Transverse colon (tissue), 4 donors: ENCODE measurements at regions not wholly inside any gene's neighbourhood (a gene's known extent, or its start where the extent isn't known, plus 50 kb on each side); places are given as distances from the start of the nearest gene placed in this dataset.

ENCODE experiments used
- DNase-seq: peaks from one replicate; pipeline ENCODE4 v3.0.0-alpha.2; 2019
- H3K27ac ChIP-seq, 4 donors: fragments of 200-600 bp; sonication (generic); 2 replicates each; pipeline ENCODE4 v1.5.1; 2016 to 2018; ENCODE audit warnings: inconsistent platforms in 4 of 4
- H3K27me3 ChIP-seq: fragments of 200-600 bp; sonication (generic); 2 replicates; pipeline ENCODE4 v1.5.1; 2017; ENCODE audit warnings: inconsistent platforms
- H3K36me3 ChIP-seq, 4 donors: fragments of 200-600 bp; sonication (generic); 2 replicates each; pipeline ENCODE4 v1.5.1; 2017 to 2019; ENCODE audit warnings: inconsistent platforms in 4 of 4
- H3K4me1 ChIP-seq, 4 donors: fragments of 200-600 bp; sonication (generic); 2 replicates each; pipeline ENCODE4 v1.5.1; 2017 to 2020; ENCODE audit warnings: inconsistent platforms in 4 of 4
- H3K4me3 ChIP-seq, 4 donors: fragments of 200-600 bp; sonication (generic); 1 replicate in 1 of 4; 2 replicates in 3 of 4; pipeline versions ENCODE4 v1.5.1 to v1.6.1; 2017 to 2019; ENCODE audit warnings: inconsistent platforms in 4 of 4
- H3K9me3 ChIP-seq, 2 donors: fragments of 200-600 bp; sonication (generic); 2 replicates each; pipeline ENCODE4 v1.5.1; 2017 to 2019; ENCODE audit warnings: inconsistent platforms in 2 of 2
- CTCF ChIP-seq, 5 experiments: fragments of 200-600 bp in 3 of 5; fragments of 450-650 bp in 2 of 5; sonication (generic) in 3 of 5; IDR thresholded peaks; 1 replicate in 2 of 5; 2 replicates in 3 of 5; pipeline ENCODE4 v1.5.1; 2016 to 2017; ENCODE audit warnings: antibody characterized with exemption in 5 of 5, inconsistent platforms in 3 of 5, mild to moderate bottlenecking in 2 of 5, moderate library complexity in 1 of 5
- EP300 ChIP-seq: sonication (generic); formaldehyde crosslinking; IDR thresholded peaks from one replicate; pipeline ENCODE4 v1.6.1; 2017; ENCODE audit warnings: antibody characterized with exemption, low read depth
- POLR2A ChIP-seq: fragments of 450-650 bp; IDR thresholded peaks from one replicate; pipeline ENCODE4 v1.6.1; 2016; ENCODE audit warnings: antibody characterized with exemption, mild to moderate bottlenecking, moderate library complexity
- POLR2AphosphoS5 ChIP-seq, 3 donors: sonication (generic); formaldehyde crosslinking; IDR thresholded peaks; one replicate each; pipeline ENCODE4 v1.6.1; 2016; ENCODE audit warnings: antibody characterized with exemption in 3 of 3
- WGBS, 2 donors: methylation state at CpG; one replicate each; pipeline ENCODE4 v1.1.5; 2018; ENCODE audit warnings: low coverage in 1 of 2; 5-methylcytosine and 5-hydroxymethylcytosine counted together
- in situ Hi-C, 4 donors: fragments of 200-750 bp; cut with MboI; loops; one replicate each; pipeline versions ENCODE4 v1.15.0 to v1.15.1; 2017; ENCODE audit warnings: low sequenced_read_pairs in 3 of 4, low pct_ligation_motif_present in 1 of 4, low pct_unique_long_range_greater_than_20kb in 1 of 4
- intact Hi-C: fragments of 100-400 bp; cut with DNase I; formaldehyde crosslinking; loops from one replicate; pipeline ENCODE4 v1.15.1; 2023; ENCODE audit warnings: low total_unique reads

- H3K36me3 ChIP-seq = no peaks in the 10 kb centered on the region
- TF ChIP-seq POLR2A = no peak
- no peak for TF ChIP-seq CTCF (IDR thresholded peaks at IDR 0.05)
- TF ChIP-seq POLR2AphosphoS5 (IDR thresholded peaks at IDR 0.05) = no peak
- TF ChIP-seq EP300 = no peak
- no peaks in the 10 kb centered on the region for H3K27me3 ChIP-seq
- H3K4me3 ChIP-seq = no peak overlapping the region
- no peaks in the 10 kb centered on the region for H3K4me1 ChIP-seq
- in situ Hi-C loops (no loop called here), intact Hi-C loops (no loop called here)
- WGBS, 2 donors = 83 to 92% methylated on average over 3 to 5 of the region's 5 CpGs
- H3K27ac ChIP-seq = no peak overlapping the region
- DNase-seq = no peak
- no peaks in the 10 kb centered on the region for H3K9me3 ChIP-seq
Observed at GRCh38 chr2:226600184-226600583, 199.4 kb downstream of the IRS1 start.

DNA sequence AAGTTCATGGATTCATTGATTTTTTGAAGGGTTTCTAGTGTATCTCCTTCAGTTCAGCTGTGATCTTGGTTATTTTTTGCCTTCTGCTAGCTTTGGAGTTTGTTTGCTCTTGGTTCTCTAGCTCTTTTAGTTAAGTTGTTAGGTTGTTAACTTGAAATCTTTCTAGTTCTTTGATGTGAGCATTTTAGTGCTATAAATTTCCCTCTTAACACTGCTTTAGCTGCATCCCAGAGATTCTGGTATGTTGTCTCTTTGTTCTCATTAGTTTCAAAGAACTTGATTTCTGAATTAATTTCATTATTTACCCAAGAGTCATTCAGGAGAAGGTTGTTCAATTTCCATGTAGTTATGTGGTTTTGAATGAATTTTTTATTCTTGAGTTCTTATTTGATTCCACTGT, 210.6 kb downstream of the IRS1 start:
- intact Hi-C loops = no loop called here

DNA sequence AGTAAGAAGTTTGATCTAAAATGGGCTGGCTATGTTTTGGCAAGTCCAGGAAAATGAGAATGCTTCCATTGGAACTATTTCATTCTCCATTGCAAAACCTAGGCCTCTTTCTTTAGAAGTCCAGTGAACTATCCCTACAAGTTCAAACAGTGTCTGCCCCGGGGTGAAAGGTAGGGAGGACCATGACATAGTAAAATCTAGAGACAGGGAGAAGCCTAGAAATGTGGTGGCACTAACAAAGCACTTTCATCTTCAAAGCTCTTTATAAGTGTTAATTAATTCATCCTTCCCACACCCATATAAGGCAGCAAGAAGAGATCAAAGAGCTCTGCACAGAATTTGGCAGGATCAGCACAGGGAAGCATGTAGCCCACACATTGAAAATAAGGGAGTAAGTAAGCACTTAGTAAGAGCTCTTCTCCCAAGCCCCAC, 214.5 kb downstream of the IRS1 start:
- Histone ChIP-seq H3K4me3 (no peak overlapping the region), H3K27ac (no peak overlapping the region), H3K9me3 (peaks cover 0 to 15% of the 10 kb centered on the region in 2 donors), H3K4me1 (peaks cover 0 to 6% (median 2%) of the 10 kb centered on the region in 4 donors), H3K36me3 (no peaks in the 10 kb centered on the region), H3K27me3 (no peaks in the 10 kb centered on the region)
- 59 to 71% methylated on average over 1 of the region's 1 CpG for WGBS, 2 donors
- no peak for DNase-seq
- intact Hi-C loops (no loop called here), in situ Hi-C loops (no loop called here)
- TF ChIP-seq POLR2AphosphoS5 (IDR thresholded peaks at IDR 0.05) = no peak
- TF ChIP-seq CTCF (IDR thresholded peaks at IDR 0.05) = no peak
- TF ChIP-seq POLR2A = no peak
- no peak for TF ChIP-seq EP300

More for the DNA sequence above, 210.6 kb downstream of the IRS1 start:
- no peaks in the 10 kb centered on the region for H3K4me1 ChIP-seq
- H3K36me3 ChIP-seq = no peaks in the 10 kb centered on the region
- no peaks in the 10 kb centered on the region for H3K27me3 ChIP-seq
- TF ChIP-seq CTCF (IDR thresholded peaks at IDR 0.05) (no peak), POLR2A (no peak), POLR2AphosphoS5 (IDR thresholded peaks at IDR 0.05) (no peak), EP300 (no peak)
- no peak overlapping the region for H3K27ac ChIP-seq
- H3K4me3 ChIP-seq = no peak overlapping the region
- in situ Hi-C loops = no loop called here
- H3K9me3 ChIP-seq = peaks cover 0 to 15% of the 10 kb centered on the region in 2 donors
- DNase-seq = no peak

DNA sequence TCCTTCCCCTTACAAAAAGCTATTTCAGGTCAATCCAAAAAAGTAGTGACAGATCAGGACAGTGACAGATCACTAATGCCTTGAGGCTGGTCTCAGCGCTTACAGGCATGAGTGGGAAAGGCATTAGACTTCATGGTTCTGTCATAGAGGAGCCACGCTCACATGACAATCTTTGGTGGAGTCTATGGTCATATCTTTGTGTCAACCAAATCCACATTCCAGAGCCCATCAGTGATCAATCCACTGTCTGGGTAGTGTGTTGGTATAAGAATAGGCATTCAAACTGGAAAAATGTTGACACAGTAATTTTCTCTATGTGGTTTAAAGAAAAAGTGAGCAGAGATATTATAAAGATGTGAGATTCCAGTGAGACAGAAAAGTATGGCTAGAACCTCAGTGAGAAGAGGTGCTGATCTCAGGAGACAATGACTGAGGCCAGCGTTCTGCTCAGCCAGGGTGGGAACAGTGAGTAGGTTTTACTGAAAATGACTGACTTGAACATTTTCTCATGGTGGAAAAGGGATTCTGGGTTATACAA, 215.0 kb downstream of the IRS1 start:
- in situ Hi-C loops = no loop called here

More for the DNA sequence above, 215.0 kb downstream of the IRS1 start:
- TF ChIP-seq POLR2A = no peak
- no peak for TF ChIP-seq EP300
- no peak for TF ChIP-seq CTCF (IDR thresholded peaks at IDR 0.05)
- no peak for TF ChIP-seq POLR2AphosphoS5 (IDR thresholded peaks at IDR 0.05)
- H3K27ac ChIP-seq = peak overlapping the region in 1 of 4 donors; percentile 16
- intact Hi-C loops = no loop called here
- peaks cover 0 to 10% of the 10 kb centered on the region in 2 donors for H3K9me3 ChIP-seq
- H3K27me3 ChIP-seq = no peaks in the 10 kb centered on the region
- H3K4me1 ChIP-seq = peaks cover 0 to 6% (median 2%) of the 10 kb centered on the region in 4 donors
- H3K36me3 ChIP-seq = no peaks in the 10 kb centered on the region
- no peak overlapping the region for H3K4me3 ChIP-seq
- DNase-seq = no peak
- WGBS, 2 donors = 75 to 86% methylated on average over 1 to 3 of the region's 3 CpGs
